ENCODE measurements at regions not wholly inside any gene's neighbourhood (a gene's known extent, or its start where the extent isn't known, plus 50 kb on each side); places are given as distances from the start of the nearest gene placed in this dataset.

DNA sequence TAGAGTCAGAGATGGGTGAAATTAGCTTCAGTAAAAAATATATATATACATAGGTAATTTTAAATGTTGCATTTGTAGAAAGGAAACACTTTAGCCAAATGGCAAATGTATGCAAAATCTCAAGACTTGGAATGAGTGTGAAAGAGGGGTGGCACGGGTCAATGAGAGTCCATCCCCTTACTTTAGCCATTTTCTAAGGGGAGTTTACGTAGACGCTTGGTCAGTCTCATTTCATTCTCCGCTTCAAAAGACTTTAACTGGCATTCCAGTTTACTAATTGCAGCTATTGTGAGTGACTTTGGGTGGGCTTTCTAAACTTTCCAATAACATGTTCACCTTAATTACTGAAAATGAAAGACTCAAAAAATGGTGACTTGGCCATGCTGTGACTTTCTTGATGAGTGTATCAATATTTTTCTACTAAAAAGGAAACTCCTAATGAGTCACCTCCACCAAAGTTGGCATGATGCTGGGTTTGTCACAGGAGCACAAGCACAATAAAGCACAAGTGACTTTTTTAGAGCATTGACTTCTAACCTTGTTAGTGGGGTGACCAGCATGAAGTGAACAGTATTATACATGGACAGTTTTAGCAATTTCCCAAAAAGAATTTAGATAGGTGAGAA lies 356.0 kb upstream of the RASGEF1B start:
- TF ChIP-seq CTCF (IDR thresholded peaks at IDR 0.05) (no peak), EZH2 (IDR thresholded peaks at IDR 0.05) (no peak), EZH2phosphoT487 (IDR thresholded peaks at IDR 0.05) (no peak)

Data from neural progenitor cell (in vitro differentiated cells).